Activated gamma-delta T cell treated with anti-CD3 and anti-CD28 coated beads, Interleukin-2, amount 50 U/mL, for 16 hours (primary cell): ENCODE measurements at regions not wholly inside any gene's neighbourhood (a gene's known extent, or its start where the extent isn't known, plus 50 kb on each side); places are given as distances from the start of the nearest gene placed in this dataset.
"Not testable (repeated sequence)": the region's sequence is repeated elsewhere in the genome, so short reads cannot be mapped to it uniquely, and the experiment has no call there.

Experiments used
- DNase-seq: peaks from one replicate; pipeline ENCODE4 v3.0.0-alpha.2; 2020; ENCODE audit warnings: low read depth

GRCh38 chr6:47407300-47408281 is 70.0 kb upstream of the CD2AP start:
- DNase-seq, result no peak

- DNase-seq, result peak; percentile 11
Measured at GRCh38 chr6:47413752-47414422, 63.7 kb upstream of the CD2AP start.

DNA sequence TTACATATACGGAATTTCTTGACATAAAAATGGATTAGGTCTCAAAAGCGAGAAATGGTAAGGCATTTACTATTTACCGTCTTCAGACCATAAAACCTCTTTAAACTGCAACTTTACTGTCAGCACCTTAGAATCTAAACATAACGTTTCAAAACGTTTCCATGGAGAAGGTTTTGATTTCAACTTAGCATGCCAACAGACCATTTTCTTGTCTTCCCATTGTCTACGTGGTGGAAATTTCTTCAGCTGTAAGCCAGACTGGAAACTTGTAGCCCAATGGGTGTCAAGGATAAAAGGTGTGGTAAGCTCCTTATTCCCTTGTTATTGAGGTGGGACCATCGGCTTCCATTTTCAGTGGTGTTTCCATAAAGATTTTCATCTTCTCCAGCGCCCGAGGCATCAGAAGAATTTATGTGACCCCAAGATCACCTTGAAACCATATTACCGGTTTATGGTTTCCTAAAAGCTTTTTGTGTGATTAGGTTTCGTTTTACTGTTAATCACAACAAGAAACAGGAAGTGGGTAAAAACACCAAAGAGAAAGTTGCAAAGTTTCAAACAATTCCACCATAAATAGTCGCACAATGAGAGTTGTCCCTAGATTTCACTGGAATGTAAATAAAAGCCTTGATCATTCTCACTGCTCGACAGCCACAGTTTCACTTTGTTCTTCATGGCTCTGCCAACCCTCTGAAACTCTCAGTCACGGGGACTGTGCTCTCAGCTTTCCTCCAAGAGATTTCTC is 63.0 kb upstream of the CD2AP start:
- DNase-seq, result no peak

- no peak for DNase-seq
Measured at GRCh38 chr6:47416396-47417345, 60.9 kb upstream of the CD2AP start.

- no peak for DNase-seq
Measured at GRCh38 chr6:47419621-47420020, 58.0 kb upstream of the CD2AP start.

- no peak for DNase-seq
Measured at GRCh38 chr6:47420394-47421371, 56.9 kb upstream of the CD2AP start.

GRCh38 chr6:47423079-47423478 is 54.5 kb upstream of the CD2AP start:
- no peak for DNase-seq

DNA sequence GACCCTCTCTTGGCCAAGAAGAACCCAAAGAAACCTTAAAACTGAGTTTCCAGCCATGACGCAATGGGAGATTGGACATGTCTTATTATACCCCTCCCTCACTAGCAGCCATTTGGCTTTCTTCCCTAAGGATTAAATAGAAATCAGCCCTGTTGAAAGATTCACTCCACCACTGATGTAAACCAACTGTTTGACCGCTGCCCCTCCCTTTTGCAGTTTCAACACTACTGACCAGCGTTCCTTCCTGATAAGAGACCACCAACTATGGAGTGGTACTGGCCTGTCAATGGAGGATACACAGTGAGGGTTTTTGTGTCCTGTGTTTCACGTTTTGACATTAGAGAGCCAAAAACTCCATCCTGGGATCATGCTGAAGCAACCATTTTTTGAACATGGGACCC is 53.2 kb upstream of the CD2AP start:
- DNase-seq, result no peak

DNA sequence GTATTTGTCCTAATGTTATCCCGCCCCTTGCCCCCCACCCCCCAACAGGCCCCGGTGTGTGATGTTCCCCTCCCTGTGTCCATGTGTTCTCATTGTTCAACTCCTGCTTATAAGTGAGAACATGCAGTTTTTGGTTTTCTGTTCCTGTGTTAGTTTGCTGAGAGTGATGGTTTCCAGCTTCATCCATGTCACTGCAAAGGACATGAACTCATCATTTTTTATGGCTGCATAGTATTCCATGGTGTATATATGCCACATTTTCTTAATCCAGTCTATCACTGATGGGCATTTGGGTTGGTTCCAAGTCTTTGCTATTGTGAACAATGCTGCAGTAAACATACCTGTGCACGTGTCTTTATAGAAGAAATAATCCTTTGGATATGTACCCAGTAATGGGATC is 51.9 kb upstream of the CD2AP start:
- DNase-seq, result not testable (repeated sequence)

DNA sequence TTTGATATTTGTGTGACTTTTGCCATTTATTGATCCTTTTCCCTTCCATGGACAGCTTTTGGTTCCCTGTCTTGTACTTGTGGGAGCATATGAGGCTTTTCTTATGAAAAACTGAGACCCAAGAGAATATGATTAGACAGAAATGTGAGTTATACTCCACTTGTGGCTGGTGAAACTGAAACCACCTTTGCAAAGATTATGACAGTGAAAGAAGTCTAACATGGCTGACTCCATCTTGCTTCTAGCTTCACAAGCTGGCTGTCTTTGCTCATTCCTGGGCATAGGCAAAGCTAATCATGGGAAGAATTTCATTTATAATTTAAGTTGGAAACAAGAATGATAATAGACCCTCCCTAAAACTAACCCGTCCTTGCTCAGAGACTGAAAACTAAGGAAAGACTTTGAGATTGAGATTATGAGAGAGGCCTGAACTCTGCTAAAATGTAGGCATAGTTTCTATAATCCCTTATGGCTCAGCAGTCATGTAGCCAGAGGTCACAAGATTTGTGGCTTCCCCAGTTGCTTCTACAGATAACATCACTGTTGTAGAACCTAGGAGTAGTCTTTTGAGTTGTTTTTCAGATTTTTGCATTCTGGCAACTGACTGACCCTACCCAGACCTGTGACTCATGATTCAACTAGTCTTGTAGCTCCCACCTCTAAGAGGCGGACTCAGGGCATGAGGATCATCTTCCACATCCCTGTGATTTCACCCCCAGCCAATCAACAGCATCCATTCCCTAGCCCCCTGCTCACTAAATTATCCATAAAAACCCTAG is 50.9 kb upstream of the CD2AP start:
- DNase-seq, result no peak

DNA sequence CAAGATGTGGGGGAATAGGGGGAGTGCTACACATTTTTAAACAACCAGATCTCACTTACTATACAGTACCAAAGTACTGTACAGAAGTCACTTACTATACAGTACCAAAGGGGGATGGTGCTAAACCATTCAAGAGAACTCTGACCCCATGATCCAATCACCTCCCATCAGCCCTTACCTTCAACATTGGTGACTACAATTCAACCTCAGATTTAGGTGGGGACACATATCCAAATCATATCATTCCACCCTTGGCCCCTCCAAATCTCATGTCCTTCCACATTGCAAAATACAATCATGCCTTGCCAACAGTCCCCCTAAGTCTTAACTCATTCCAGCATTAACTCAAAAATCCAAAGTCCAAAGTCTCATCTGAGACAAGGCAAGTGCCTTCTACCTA is 49.9 kb upstream of the CD2AP start:
- no peak for DNase-seq
